ENCODE measurements at regions not wholly inside any gene's neighbourhood (a gene's known extent, or its start where the extent isn't known, plus 50 kb on each side); places are given as distances from the start of the nearest gene placed in this dataset.

DNA sequence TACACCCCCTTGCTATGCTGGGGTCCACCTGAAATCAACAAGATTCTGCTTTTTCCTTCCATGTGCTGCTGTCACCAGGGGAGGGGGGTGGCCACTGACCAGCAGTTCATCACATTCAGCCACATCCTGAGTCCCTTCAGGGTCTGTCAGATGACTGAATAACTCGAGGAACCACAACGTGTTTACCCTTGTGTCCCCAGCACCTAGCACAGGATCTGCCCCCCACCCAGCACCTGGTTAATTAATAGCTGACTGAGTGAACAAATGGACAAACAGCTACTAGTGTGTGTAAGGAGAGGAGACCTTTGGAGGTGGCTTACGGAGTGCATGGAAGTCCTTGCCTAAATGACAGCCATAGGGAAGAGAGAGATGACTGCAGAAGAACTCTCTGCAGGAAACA lies 119.5 kb upstream of the NCAM1 start:
- intact Hi-C loops (cut with micrococcal nuclease): no loop called here
- no peak for ATAC-seq
- CTCF ChIA-PET: no interaction called here
- H3K27me3 ChIP-seq (ENCODE audit: insufficient read depth, low read length): no peaks in the 10 kb centered on the region
- no TSS peak for BruUV-seq (replicated peaks)
- TF ChIP-seq EZH2phosphoT487 (IDR thresholded peaks at IDR 0.05; ENCODE audit: borderline replicate concordance) (no peak), POLR2A (IDR thresholded peaks at IDR 0.05; ENCODE audit: borderline replicate concordance, extremely low read depth, insufficient read depth, insufficient read length) (no peak), CBX3 (IDR thresholded peaks at IDR 0.05; ENCODE audit: low read depth) (no peak), SP1 (IDR thresholded peaks at IDR 0.05; ENCODE audit: low read depth) (no peak), EZH2 (IDR thresholded peaks at IDR 0.05) (no peak), ZNF274 (IDR thresholded peaks at IDR 0.05; ENCODE audit: low read depth, low read length) (no peak), JUND (IDR thresholded peaks at IDR 0.05) (no peak), YY1 (IDR thresholded peaks at IDR 0.05; ENCODE audit: extremely low read depth, insufficient replicate concordance, low read depth, low read length) (no peak), EGR1 (IDR thresholded peaks at IDR 0.05; ENCODE audit: low read depth) (no peak), RAD21 (IDR thresholded peaks at IDR 0.05; ENCODE audit: low read depth) (no peak), ZFX (IDR thresholded peaks at IDR 0.05) (no peak), ELF1 (IDR thresholded peaks at IDR 0.05; ENCODE audit: borderline replicate concordance, low read depth) (no peak)
- H3K27ac ChIP-seq (ENCODE audit: low read depth, low read length): no peak overlapping the region
- DNase-seq (ENCODE audit: low read depth, low spot score): no peak
- no peak overlapping the region for H2AFZ ChIP-seq (ENCODE audit: low read depth, low read length, poor library complexity, severe bottlenecking)
- no peaks in the 10 kb centered on the region for H3K9me2 ChIP-seq (ENCODE audit: insufficient read depth)
- no peaks in the 10 kb centered on the region; the same call in 1 of the 2 replicates for H4K20me1 ChIP-seq (ENCODE audit: insufficient read depth)
- POLR2A ChIA-PET: no interaction called here
- H3K79me2 ChIP-seq (ENCODE audit: insufficient read depth, low read length): no peaks in the 10 kb centered on the region
- H3K4me3 ChIP-seq (replicated peaks in 1 of 2; ENCODE audit: low read depth in 1 of 2, low read length in 2 of 2): no peak overlapping the region
- H3K4me2 ChIP-seq (ENCODE audit: low read length): no peak overlapping the region
- H3K9ac ChIP-seq (ENCODE audit: low read length): no peak overlapping the region
- RAD21 ChIA-PET (ENCODE audit: low non-redundant PET in 1 of 2, low total read pairs in 2 of 2, uncharacterized antibody in 2 of 2, unreplicated experiment in 2 of 2): no interaction called here
- no peaks in the 10 kb centered on the region for H3K36me3 ChIP-seq (ENCODE audit: control insufficient read depth in 1 of 2, insufficient read depth in 2 of 2, low read length in 2 of 2)
- H3K4me1 ChIP-seq (ENCODE audit: control insufficient read depth in 1 of 2, insufficient read depth in 2 of 2, low read length in 2 of 2): no peaks in the 10 kb centered on the region
- no peaks in the 10 kb centered on the region for H3K9me3 ChIP-seq (ENCODE audit: control insufficient read depth in 1 of 2, insufficient read depth in 1 of 2, low read depth in 1 of 2, low read length in 2 of 2)

DNA sequence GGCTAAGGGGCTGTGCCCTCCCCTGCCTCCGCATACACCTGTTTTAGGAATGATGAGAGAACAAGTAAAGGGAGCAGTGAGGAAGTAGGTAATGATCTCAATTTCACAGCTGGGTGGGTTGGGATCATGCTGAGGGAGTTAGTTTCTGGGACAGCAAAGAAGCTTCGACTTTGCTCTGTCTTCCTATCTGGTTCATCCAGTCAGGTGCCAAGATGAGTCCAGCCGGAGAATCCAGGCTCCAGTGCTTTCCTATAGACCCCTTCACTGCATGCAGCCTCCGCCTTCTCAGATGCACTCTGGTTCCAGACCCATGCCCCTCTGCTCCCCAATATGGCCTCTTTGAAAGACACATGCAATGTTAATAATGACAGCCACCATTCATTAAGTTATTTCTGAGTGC lies 119.1 kb upstream of the NCAM1 start:
- ChIA-PET POLR2A (no interaction called here), RAD21 (ENCODE audit: low non-redundant PET in 1 of 2, low total read pairs in 2 of 2, uncharacterized antibody in 2 of 2, unreplicated experiment in 2 of 2) (no interaction called here), CTCF (no interaction called here)
- DNase-seq (ENCODE audit: low read depth, low spot score) (no peak), ATAC-seq (no peak)
- Histone ChIP-seq H3K4me1 (ENCODE audit: control insufficient read depth in 1 of 2, insufficient read depth in 2 of 2, low read length in 2 of 2) (no peaks in the 10 kb centered on the region), H3K4me3 (replicated peaks in 1 of 2; ENCODE audit: low read depth in 1 of 2, low read length in 2 of 2) (no peak overlapping the region), H3K9me2 (ENCODE audit: insufficient read depth) (no peaks in the 10 kb centered on the region), H3K4me2 (ENCODE audit: low read length) (no peak overlapping the region), H3K9me3 (ENCODE audit: control insufficient read depth in 1 of 2, insufficient read depth in 1 of 2, low read depth in 1 of 2, low read length in 2 of 2) (no peaks in the 10 kb centered on the region), H3K27me3 (ENCODE audit: insufficient read depth, low read length) (no peaks in the 10 kb centered on the region), H3K9ac (ENCODE audit: low read length) (no peak overlapping the region), H3K27ac (ENCODE audit: low read depth, low read length) (no peak overlapping the region), H3K36me3 (ENCODE audit: control insufficient read depth in 1 of 2, insufficient read depth in 2 of 2, low read length in 2 of 2) (no peaks in the 10 kb centered on the region), H3K79me2 (ENCODE audit: insufficient read depth, low read length) (no peaks in the 10 kb centered on the region), H2AFZ (ENCODE audit: low read depth, low read length, poor library complexity, severe bottlenecking) (no peak overlapping the region), H4K20me1 (ENCODE audit: insufficient read depth) (no peaks in the 10 kb centered on the region; the same call in 1 of the 2 replicates)
- intact Hi-C loops (cut with micrococcal nuclease): no loop called here
- BruUV-seq (replicated peaks): no TSS peak
- no peak for TF ChIP-seq YY1 (IDR thresholded peaks at IDR 0.05; ENCODE audit: extremely low read depth, insufficient replicate concordance, low read depth, low read length)
- no peak for TF ChIP-seq ATF3 (IDR thresholded peaks at IDR 0.05)
- TF ChIP-seq, protein P1, sequence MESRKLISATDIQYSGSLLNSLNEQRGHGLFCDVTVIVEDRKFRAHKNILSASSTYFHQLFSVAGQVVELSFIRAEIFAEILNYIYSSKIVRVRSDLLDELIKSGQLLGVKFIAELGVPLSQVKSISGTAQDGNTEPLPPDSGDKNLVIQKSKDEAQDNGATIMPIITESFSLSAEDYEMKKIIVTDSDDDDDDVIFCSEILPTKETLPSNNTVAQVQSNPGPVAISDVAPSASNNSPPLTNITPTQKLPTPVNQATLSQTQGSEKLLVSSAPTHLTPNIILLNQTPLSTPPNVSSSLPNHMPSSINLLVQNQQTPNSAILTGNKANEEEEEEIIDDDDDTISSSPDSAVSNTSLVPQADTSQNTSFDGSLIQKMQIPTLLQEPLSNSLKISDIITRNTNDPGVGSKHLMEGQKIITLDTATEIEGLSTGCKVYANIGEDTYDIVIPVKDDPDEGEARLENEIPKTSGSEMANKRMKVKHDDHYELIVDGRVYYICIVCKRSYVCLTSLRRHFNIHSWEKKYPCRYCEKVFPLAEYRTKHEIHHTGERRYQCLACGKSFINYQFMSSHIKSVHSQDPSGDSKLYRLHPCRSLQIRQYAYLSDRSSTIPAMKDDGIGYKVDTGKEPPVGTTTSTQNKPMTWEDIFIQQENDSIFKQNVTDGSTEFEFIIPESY (IDR thresholded peaks at IDR 0.05; ENCODE audit: extremely low read depth, insufficient replicate concordance, low read length): no peak
- no peak for TF ChIP-seq TCF7L2 (IDR thresholded peaks at IDR 0.05; ENCODE audit: borderline replicate concordance, extremely low read depth, insufficient read depth, insufficient read length)
- TF ChIP-seq MAX (IDR thresholded peaks at IDR 0.05): no peak
- no peak for TF ChIP-seq POLR2AphosphoS5 (IDR thresholded peaks at IDR 0.05; ENCODE audit: low read depth, low read length)
- TF ChIP-seq EZH2phosphoT487 (IDR thresholded peaks at IDR 0.05; ENCODE audit: borderline replicate concordance): no peak

Measured in HCT116 (cell line).